ENCODE measurements at regions not wholly inside any gene's neighbourhood (a gene's known extent, or its start where the extent isn't known, plus 50 kb on each side); places are given as distances from the start of the nearest gene placed in this dataset.

GRCh38 chr12:114045349-114045748, 79.2 kb upstream of the RBM19 start:
- no peak for TF ChIP-seq CTCF (IDR thresholded peaks at IDR 0.05; ENCODE audit: low read depth, low read length)
- TF ChIP-seq EZH2phosphoT487 (IDR thresholded peaks at IDR 0.05; ENCODE audit: low read depth): no peak

Measured in OCI-LY3 (cell line).